ENCODE measurements at regions not wholly inside any gene's neighbourhood (a gene's known extent, or its start where the extent isn't known, plus 50 kb on each side); places are given as distances from the start of the nearest gene placed in this dataset.
A peak's percentile ranks its signal among the peaks of the same experiment; 100 is the strongest.
"Not testable (repeated sequence)": the region's sequence is repeated elsewhere in the genome, so short reads cannot be mapped to it uniquely, and the experiment has no call there.

DNA sequence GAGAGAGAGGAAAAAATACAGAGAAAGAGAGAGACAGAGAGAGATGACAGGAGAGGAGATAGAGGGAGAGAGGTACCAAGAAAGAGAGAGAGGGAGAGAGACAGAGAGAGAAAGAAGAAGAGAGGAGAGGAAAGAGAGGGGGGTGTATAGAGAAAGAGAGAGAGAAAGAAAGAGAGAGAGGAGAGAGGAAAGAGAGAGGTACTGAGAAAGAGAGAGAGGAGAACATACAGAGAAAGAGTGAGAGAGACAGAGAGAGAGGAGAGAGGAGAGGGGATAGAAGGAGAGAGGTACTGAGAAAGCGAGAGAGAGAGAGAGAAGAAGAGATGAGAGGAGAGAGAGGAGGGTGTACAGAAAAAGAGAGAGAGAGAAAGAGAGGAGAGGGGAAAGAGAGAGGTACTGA, 269.4 kb downstream of the CRLF2 start:
- no peak for DNase-seq

DNA sequence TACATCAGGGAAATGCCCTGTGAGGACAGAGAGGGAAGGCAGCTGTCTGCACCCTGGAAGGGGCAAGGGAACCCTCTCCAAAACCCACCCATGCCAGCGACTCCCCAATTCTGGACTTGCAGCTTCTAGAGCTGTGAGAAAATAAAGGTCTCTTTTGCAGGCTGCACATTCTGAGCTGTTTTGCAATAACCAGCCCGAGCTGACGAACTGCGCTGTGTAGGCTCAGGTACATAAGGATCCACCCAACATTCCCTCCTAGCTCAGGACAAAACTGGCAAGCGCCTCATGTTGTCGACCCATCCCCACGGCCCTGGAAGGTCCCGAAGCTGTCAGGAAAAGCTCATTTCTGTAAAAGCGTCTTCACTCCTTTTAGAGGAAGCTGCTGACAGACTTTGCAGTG, 271.8 kb downstream of the CRLF2 start:
- no peak for DNase-seq

DNA sequence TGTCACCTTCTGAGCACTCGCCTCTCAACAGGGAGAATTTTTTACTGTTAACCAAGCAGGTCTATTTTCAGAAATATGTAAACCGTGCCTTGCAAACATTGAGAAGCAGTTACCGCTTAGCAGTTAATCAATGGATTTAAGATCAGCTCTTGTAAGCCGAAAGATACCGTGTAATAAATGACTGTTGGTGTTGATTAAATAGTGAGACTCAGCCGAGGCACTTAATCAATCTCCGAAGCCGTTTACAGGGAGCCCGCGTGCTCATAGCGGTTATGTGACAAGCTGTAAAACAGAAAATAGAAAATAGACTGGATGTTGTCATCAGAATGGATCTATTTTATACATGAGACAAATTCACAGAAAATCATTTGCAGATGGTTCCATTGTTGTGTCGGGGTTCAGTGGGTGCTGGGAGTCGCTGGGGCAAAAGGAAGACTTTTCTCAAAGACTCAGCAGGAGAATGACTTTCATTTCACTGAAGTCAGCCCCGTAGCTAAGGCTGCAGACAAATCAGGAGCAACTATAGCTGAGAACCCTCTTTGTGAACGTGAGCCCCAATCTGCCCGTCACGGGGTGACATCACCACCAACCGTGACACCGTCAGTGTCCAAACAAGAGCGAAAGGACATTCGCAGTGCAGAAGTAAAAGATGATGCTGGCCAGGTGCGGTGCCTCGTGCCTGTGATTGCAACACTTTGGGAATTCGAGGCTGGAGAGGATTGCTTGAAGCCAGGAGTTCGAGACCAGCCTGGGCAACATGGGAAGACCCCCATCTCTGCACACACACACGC, 275.3 kb downstream of the CRLF2 start:
- DNase-seq: no peak

DNA sequence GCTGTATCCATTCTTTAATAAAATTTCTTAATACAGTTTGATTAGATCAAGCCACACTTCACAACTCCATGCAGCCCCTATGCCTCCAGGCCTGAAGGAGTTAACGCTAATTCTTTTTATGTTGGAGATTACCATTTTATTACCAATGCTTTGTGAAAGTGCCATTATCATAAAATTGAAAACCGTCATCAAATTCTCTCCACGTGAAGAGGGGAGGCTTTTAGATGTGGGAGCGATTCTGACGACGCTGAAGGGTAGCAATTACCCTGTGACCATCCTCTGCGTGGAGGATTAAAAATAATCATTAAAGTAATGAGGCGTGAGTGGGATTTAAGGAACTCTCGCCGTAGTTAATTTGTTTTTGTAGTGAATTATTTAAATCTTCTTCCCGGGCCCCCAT, 278.8 kb downstream of the CRLF2 start:
- no peak for DNase-seq

DNA sequence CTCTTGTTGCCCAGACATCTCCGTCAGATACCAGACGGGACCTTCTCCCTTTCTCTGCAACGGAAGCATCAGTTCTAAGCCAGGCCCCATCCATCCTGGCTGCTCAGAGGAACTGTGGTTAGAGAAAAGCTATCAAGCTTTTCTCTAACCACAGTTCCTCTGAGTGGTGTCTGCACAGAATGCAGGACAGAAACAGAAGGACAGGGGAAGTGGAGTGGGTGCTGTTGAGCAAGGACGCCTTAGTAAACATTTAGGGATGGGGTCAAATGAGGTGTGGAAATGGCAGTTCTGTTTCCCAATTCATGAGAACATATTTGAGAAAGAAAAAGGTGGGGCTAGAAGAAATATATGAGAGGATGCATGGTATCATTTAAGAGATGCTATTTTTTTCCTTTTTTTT, 283.8 kb downstream of the CRLF2 start:
- DNase-seq: no peak

DNA sequence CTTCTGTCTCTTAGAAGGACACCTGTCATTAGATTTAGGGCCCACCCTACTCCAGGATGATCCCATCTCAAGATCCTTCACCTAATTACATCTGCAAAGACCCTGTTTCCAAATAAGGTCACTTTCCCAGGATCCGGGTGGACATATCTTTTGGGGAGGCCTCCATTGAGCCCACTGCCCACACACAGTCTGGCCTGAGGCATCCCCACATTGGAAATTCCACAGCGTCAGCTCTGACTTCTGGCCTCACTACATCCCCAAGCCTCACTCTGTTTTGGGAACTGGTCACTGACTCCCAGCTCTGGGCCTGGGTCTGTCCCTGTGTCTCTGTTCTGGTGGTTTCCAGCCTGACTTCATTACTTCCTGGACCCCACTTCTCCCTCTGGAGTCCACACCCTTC, 285.5 kb downstream of the CRLF2 start:
- DNase-seq: no peak

DNA sequence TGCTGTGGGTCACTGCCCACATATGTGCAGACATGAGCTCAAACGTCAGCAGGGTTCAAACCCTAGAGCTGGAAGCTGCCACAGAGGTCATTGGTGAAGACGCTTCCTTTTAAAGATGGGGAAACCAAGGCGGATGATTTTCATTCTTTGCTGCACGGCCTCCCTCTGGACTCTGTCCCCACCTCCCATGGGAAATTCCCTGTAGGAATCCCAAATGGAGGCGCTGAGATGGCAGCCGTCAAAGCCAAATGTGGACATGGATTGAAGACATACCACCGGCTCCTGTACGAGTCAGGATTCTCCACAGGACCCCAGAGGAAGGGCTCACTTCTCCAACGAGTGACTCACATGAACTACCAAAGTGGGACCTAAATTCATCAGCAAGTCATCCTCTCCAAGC, 286.4 kb downstream of the CRLF2 start:
- no peak for DNase-seq

DNA sequence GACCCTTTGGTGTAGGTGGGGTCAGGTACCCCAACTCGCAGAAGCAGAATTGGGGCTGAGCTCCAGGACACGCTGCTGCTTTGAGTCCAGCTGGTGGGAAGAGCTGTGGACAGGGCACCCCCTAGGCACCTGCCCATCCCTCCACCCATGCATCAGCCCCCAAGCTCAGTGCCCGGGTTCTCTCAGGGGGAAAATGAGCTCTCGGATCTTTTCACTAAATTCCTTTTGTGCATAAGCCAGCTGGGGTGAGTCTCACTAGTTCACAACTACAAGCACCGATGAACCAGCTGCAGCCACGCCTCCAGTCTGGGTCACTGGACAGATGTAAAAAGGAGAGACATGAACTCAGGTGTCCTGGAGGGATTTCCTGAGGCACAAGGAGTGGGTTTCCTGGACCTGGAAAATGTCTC, 286.8 kb downstream of the CRLF2 start:
- DNase-seq: no peak

DNA sequence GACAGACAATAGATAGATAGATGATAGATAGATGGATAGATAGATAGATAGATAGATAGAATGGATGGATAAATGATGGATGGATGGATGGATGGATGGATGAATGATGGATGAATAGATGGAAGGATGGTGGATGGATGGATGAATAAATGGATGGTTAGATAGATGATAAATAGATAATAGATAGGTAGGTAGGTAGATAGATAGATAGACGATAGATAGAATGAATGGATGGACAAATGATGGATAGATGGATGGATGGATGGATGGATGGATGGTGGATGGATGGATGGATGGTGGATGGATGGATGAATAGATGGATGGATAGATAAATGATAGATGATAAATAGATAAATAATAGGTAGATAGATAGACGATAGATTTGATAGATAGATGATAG, 287.4 kb downstream of the CRLF2 start:
- DNase-seq: no peak

DNA sequence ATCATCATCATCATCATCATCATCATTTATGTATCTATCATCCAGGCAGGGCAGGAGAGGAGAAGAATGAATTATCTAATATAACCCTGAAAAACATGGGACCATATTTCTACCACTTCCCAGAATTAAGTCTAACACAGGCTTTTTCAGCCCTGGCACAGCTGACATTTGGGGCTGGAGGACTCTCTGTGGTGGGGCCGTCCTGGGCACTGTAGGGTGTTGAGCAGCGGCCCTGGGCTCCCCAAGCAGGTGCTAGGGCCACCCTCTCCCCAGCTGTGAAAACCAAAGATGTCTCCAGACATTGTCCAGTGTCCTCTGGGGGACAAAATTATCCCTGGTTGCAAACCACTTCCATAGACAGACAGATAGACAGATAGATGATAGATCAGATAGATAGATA, 288.4 kb downstream of the CRLF2 start:
- no peak for DNase-seq

DNA sequence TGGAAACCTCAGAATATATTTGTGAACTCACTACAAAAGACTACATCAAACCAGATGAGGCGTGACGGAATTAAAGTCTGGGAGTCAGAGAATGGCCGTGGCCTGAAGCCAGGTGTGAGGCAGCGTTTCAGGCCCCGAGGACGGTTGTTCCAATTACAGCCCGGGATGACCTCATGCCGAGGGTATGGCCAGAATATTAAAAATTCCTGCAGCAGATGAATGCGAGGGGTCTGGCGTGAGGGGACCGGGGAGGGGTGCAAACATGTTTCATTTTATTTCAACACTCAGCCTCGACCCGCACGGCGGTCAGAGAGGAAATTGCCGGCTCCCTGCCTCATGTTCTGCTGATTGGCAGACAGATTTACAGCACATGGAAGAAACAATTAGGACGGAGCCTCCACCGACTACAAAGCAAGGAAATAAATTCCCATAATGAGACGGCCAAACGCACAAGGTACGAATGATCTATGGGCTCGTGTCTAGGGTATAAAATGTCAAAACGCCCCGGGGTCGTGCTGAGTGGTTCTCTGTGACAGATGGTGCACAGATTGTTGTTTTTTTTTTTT, 289.7 kb downstream of the SHOX start:
- DNase-seq: peak; percentile 90

DNA sequence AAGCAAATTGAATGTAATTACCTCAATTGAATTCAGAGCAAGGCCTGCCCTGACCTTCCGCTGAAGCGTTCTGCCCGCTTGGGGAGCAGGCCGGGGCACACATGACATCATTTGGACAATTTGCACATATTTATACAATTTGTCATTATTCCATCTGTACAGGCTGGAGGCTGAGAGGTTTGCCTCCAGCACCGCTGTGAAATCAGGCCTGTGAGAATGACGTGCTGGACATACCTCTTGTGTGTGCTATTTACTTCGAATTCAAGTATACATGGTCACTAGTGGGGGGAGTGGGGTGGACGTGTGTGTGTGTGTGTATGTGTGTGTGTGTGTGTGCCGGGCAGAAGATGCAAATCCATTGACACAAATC, 285.6 kb downstream of the SHOX start:
- no peak for DNase-seq

DNA sequence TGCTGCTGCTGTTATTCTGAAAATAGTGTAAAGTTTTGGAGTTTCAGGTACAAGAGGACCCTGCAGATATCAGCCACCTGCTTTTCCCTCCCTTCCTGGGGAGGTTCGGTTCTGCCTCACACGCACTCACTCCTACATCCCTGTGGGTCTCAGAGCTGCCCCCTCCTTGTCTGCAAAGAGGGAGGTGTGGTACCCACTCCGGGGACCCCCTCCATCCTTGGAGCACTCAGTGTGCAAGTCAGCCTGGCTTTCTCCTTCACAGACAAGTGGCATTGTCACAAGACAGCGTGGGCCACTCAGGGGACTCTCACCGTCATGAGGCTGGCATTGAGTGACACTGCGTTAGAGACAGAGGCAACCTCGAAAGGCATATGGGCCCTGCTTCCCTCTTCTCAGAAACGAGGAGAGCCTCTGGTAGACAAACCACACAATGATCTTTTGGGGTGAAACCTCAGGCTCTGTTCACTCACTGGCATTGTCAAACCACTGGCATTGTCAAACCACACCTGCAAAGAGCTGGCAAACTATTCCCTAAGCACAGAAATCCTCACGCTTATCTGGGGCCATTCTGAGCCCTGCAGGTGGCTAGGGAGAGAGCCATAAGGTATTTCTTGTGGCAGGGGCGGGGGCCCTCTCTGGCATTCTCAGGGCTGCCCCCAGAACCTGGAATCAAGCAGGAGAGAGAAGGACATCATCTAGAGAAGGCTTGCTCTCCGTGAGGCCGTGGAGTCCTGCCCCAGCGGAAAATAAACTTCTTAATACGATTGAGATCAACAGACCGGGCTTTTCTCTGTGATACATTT, 285.0 kb downstream of the SHOX start:
- DNase-seq: no peak

DNA sequence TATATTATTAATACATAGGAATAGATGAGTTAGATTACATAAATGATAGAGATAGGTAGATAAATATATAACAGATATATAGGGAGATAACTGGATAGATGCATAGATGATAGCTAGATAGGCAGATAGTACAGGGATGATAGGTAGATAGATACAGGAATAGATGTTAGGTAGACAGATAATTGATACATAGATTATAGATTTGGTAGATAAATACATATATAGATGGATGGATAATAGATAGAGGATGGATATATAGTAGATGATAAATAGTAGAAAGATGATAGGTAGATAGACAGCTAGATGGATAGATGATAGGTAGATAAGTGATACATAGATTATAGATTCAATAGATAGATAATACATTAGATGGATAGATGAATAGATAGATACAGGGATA, 283.6 kb downstream of the SHOX start:
- no peak for DNase-seq

DNA sequence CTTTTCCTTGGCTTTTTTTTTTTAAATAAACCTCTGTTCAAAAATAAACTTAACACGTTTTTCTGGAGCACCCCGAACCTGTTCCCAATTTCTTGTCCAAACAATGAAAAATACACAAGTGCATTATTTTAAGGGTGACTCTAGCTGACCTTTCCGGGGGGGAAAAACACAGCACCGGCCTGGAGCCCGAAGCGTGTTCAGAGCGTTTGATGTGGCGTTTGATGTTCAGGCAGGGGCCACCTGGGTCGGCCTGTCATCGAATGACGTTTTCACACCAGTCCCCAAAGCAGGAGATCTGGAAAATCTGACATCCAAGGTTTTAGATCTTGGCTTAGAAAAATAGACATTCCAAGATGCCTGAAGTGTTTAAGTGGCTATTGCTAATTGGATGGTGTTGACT, 282.1 kb downstream of the SHOX start:
- no peak for DNase-seq

DNA sequence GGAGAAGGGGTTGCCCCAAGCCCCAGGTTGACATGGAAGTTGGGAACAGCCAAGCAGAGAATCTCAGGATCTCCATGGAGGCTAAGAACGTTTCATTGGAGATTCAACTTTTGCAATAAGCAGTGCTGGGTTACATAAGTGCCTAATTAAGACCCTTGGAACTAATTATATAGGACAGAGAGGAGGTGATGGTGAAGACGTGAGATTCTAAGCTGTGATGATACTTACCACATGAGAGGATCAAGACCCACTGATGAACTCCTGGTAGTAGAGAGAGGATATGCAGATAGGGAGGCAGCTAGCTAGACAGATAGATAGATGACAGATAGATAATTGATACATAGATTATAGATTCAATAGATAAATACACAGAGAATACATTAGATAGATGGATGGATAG, 278.5 kb downstream of the SHOX start:
- DNase-seq: not testable (repeated sequence)

DNA sequence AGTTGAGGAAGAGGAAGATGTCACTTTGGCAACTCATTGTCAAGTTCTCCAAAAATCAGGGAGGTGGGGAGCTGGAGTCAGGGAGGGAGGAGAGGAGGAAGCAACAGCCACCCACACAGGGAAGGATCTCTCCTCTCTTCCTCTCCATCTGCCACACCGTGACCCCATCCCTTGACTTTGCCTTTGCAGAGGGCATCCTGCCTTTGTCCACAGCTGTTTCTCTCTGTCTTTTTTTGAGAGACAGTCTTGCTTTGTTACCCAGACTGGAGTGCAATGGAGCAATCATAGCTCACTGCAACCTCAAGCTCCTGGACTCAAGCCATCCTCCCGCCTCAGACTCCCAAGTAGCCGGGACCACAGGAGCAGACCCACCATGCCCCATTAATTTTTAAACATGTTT, 276.0 kb downstream of the SHOX start:
- DNase-seq: no peak

DNA sequence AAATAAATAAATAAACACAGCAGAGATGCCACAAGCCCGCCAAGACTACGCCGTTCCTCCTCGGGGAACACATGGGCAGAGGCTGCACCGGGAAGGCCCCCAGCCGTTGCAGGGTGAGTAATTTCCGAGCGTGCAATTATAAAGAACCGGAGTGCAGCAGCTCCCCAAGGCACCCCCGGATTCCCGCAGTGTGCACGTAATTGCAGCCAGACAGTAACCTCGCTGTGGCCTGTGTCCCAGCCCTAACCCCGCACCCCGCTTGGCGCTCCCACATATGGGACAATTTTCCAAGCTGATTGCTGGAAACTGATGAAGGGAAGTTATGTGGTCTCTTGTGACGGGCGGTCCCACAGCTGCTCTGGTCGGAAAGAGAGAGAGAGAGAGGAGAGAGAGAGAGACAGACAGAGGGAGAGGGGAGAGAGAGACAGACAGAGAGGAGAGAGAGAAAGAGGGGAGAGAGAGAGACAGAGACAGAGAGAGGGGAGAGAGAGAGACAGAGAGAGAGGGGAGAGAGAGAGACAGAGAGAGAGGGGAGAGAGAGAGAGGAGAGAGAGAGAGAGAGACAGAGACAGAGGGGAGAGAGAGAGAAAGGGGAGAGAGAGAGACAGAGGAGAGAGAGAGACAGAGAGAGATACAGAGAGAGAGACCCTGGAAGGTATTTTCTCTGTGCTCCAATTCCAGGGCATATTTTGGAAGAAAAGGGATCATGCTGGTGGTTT, 275.4 kb downstream of the SHOX start:
- peak; percentile 24 for DNase-seq

DNA sequence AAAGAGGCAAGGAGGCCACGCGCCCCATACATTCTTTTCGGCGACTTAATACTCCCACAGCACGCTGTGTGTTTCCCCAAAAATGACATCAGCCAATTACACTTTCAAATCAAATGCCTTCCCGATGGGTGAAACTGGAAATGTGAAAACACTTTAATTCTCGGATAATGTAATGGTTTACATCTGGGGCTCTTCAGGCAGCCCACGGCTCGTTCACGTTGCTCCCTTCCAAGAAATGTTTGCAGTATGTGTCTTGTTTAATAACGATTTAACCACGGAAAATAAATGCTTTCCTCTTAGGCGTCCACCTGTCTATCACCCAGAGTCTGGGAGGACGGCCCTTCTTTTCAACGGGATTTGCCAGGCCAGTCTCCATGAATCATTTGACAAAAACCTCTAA, 272.5 kb downstream of the SHOX start:
- DNase-seq: peak; percentile 16

DNA sequence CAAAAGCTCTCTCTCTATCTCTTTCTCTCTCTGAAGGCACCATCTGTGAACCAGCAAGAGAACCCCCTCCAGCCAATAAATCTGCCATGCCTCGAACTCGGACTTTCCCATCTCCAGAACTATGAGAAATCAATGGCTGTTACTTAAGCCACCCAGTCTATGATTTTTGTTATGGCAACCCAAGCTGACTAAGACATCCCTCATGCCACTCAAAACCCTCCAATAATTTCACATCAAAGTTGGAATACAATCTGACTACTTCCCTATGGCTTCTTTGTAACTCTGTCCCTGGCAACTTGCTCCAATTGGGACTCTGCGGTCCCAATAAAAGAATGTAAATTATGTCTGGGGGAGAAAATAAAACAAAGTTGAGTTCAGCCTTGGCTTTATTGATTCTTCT, 265.7 kb downstream of the SHOX start:
- no peak for DNase-seq

DNA sequence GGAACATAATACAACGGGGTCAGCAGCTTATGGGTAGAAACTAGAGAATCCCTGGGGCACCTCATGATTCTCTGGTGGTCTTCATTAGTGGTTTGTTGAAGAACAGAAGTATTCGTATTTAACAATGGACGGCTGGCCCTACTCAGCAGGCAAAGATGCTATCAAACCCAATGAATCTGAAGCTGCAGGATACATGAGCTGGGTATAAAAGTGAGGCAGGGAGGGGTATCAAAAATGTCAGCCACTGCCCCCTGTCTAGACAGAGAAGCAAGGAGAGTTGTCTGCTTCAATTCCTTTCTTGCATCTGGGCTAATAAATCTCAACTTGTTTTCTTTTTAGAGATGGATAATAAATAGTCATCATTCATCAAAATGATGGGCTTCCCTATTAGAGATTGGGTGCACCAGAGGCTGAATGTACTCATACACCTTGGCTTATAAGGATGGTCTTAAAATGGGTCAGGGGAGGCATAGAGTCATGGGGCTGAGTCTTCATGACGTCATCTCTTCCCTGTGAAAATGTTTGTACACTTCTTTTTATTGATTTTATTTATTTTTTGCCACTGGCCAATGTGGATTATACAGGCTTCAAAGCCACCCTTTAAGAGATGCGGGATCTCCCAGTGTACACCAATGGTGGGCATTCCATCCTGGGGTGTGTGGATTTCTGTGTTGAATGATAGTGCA, 259.5 kb downstream of the SHOX start:
- no peak for DNase-seq

DNA sequence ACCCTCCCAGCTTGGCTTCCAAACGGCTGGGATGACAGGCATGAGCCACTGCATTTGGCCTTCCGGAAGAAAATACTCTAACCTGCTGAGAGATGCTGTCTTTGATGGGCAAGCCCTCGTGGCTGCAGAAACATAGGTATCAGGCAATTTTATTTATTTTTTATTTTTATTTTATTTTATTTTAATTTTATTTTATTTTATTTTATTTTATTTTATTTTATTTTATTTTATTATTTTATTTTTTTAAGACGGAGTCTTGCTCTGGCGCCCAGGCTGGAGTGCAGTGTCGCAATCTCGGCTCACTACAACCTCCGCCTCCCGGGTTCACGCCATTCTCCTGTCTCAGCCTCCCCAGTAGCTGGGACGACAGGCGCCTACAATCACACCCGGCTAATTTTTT, 257.1 kb downstream of the SHOX start:
- not testable (repeated sequence) for DNase-seq

DNA sequence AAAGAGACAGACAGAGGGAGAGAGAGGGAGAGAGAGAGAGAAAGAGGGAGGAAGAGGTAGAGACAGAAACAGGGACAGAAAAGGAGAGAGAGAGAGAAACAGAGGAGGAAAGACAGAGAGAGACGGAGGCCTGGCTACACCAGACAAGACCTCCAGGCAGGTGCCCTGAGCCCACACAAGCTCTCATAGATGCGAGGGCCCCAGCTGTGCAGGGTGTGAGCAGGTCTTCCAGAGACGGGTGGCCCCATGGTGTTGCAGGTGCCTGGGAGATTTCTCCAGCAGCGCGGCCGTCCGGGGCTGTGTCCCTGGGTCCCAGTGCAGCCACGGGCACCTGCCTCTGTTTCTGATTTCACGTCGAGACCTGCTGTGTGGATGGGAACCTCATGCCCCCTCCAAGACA, 253.0 kb downstream of the SHOX start:
- DNase-seq: no peak
